NCI-H128 (cell line): ENCODE measurements at regions not wholly inside any gene's neighbourhood (a gene's known extent, or its start where the extent isn't known, plus 50 kb on each side); places are given as distances from the start of the nearest gene placed in this dataset.
A peak's percentile ranks its signal among the peaks of the same experiment; 100 is the strongest.
"Not testable (repeated sequence)": the region's sequence is repeated elsewhere in the genome, so short reads cannot be mapped to it uniquely, and the experiment has no call there.

Experiments used
- DNase-seq: peaks from one replicate; lab custom pipeline; 2025; ENCODE audit not compliant: unreplicated experiment; lab: John Stamatoyannopoulos, UW

DNA sequence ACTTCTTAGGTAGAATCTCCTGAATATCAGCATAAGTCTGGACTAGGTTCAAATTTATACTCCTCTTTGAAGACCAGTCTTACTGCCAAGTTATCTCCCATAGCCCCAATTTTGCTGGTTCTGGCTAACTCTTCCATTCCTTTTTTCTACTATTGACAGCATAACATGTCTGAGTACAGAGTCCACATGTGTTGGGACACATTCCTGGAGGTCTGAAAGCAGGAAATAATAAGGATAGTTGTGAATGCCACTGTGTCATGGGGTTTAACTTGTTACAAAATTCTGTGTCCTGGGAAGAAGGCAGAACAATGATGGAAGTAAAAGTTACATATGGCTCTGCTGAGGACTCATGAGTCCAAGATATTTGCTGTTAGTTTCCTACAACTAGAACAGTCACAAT lies 57.4 kb upstream of the ZBTB20 start:
- no peak for DNase-seq

GRCh38 chr3:115208066-115208750 lies 61.1 kb upstream of the ZBTB20 start:
- DNase-seq = no peak

DNA sequence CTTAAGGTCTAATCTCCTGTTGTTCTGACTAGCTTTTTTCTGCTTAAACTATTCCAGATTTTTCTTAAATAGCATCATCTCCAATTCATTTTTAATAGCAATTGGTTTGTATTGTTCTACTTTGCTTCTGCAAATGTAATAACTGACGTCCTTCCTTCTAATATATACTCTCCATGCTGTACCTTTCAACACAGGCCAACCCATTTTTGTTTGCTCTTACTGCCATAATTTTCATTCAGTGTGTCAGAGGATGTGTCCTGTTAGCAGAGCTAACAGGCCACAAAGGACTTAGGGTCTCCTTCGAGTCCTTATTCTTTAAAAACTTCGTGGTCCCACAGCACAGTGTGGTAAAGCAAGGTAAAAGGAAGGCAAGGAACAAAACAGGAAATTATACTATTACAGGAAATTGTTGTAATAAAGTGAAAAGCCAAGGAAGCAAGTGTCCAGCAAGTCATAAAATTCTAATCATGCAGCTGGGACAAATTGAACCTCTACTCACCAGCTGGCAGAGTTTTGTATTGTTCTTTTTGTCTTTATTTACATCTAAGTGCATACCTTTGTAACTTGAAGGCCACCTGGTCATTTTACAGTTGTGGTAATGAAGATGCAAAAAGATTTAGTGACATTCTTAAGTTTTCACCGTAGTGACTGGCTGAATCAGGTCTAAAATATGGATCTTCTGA lies 64.9 kb upstream of the ZBTB20 start:
- DNase-seq = no peak

- DNase-seq = no peak
Measured at GRCh38 chr3:115212615-115213014, 65.5 kb upstream of the ZBTB20 start.

DNA sequence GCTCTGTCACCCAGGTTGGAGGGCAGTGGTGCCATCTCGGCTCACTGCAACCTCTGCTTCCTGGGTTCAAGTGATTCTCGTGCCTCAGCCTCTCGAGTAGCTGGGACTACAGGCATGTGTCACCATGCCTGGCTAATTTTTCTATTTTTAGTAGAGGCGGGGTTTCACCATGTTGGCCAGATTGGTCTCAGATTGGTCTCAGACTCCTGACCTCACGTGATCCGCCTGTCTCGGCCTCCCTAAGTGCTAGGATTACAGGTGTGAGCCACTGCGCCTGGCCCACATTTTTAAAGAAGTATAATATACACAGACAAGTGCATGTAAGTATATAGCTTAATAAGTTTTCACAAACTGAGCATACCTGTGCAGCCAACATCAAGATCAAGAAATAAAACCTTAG lies 66.0 kb upstream of the ZBTB20 start:
- DNase-seq = not testable (repeated sequence)

- DNase-seq = no peak
Measured at GRCh38 chr3:115217292-115217677, 70.2 kb upstream of the ZBTB20 start.

- DNase-seq = peak; percentile 34
Measured at GRCh38 chr3:115217678-115218451, 70.8 kb upstream of the ZBTB20 start.

GRCh38 chr3:115218859-115219258 lies 71.8 kb upstream of the ZBTB20 start:
- no peak for DNase-seq

- no peak for DNase-seq
Measured at GRCh38 chr3:115224687-115225086, 77.6 kb upstream of the ZBTB20 start.

- no peak for DNase-seq
Measured at GRCh38 chr3:115226844-115227445, 79.9 kb upstream of the ZBTB20 start.

GRCh38 chr3:115227461-115227860 lies 80.4 kb upstream of the ZBTB20 start:
- DNase-seq = no peak

DNA sequence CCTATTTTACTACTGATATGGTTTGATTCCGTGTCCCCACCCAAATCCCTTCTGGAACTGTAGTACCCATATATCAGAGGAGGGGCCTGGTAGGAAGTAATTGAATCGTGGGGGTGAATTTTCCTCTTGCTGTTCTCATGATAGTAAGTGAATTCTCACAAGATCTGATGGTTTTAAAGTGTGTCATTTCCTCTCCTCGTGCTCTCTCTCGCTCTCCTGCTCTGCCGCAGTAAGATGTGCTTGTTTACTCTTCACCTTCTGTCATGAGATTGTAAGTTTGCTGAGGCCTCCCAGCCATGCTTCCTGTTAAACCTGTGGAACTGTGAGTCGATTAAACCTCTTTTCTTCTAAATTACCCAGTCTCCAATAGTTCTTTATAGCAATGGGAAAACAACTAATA lies 81.2 kb upstream of the ZBTB20 start:
- no peak for DNase-seq

DNA sequence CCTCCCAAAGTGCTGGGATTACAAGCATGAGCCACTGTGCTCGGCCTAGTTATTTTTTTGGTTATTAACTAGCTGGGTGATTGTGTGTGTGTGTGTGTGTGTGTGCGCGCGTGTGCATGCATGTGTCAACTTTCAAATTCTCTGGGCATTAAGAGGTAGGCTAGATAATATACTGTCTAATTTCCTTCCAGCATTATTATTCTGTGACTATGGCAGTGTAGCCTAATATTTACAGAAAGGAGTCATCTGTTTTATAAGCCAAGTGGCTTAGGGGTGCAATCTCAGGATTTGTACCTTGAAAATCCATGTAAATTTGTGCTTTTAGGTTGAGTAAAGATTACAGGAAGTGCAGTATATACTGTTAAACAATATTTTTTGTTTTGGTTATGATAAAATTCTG lies 85.1 kb upstream of the ZBTB20 start:
- DNase-seq = no peak

DNA sequence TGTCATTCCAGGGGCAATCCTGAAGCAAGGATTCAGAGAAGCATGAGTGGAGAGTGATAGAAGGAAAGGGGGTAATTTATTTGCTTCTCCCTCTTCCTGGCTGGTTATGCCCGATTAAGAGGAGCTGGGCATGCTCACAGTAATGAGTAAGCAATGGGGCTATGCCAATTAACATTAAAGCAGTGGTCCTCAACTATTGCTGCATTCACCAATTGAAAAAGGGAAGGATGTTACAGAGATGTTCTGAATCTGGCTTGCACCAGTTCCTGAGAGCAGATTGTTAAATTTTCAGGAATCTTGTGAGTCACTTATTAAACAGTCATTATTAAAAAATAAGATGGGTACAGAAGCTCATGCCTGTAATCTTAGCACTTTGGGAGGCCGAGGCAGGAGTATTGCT lies 85.9 kb upstream of the ZBTB20 start:
- DNase-seq = no peak

DNA sequence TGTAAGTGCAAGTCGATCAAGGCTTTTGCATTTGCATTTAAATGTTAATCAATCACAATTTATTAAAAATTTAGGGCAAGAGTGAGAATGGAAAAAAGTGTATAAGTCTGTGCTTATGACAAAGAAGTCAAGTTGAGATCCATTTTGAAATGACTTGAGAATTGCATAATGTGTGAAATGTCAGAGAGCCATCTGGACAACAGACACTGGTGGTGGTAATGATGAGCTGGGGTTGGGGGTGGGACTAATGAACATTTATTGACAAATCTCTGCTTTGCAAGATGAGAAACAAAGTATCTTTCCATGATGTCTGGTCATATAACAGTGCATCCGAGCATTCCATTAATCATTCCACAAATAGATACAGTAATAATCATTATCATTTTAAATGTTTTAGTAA lies 89.4 kb upstream of the ZBTB20 start:
- no peak for DNase-seq

DNA sequence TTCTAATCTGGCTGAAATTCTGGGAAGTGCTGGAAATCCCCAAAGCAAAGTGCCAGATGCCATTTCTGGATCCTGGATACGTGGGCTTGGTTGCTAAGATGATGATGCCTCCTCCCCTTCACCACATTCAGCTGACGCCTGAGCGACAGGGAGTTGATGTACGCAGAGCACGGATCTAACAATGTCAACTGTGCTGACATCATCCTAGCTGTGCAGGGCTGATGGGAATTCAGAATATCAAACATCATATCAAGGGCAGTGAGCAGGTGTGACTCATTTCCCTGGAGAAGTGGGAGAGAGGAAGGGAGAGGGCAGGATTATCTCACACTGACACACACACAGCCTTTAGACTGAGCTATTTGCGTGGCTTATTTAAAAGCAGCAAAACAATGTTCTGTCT lies 92.6 kb upstream of the ZBTB20 start:
- DNase-seq = peak; percentile 62

- no peak for DNase-seq
Measured at GRCh38 chr3:115244350-115244749, 97.3 kb upstream of the ZBTB20 start.

DNA sequence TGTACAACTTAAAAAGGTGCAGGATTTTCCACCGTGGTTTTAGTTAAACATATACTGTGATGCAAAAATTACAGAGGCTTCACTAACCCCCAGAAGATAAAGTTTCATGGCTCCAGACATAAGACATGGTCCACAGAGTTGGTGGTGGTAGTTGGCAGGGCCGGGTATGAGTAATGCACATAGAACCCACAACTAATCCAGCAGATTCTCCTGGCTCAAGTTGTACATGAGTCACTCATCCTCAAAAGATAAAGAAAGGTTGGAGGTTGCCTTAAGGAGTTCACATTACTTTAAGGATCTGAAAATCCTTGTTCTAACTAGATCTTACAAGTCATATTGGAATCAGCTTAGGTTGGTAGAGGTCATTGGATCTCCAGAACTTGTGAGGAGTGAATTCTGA lies 98.3 kb upstream of the ZBTB20 start:
- DNase-seq = no peak

- DNase-seq = no peak
Measured at GRCh38 chr3:115245899-115246298, 98.8 kb upstream of the ZBTB20 start.

- no peak for DNase-seq
Measured at GRCh38 chr3:115246461-115247020, 99.5 kb upstream of the ZBTB20 start.

- no peak for DNase-seq
Measured at GRCh38 chr3:115248274-115248673, 101.2 kb upstream of the ZBTB20 start.
